Stimulated activated CD8-positive, alpha-beta memory T cell treated with anti-CD3 and anti-CD28 coated beads, Interleukin-15, amount 100 ng/mL, for 48 hours (primary cell): ENCODE measurements at regions not wholly inside any gene's neighbourhood (a gene's known extent, or its start where the extent isn't known, plus 50 kb on each side); places are given as distances from the start of the nearest gene placed in this dataset.

Experiments
- DNase-seq, 2 donors: peaks; one replicate each; pipeline ENCODE4 v3.0.0-alpha.2; 2020; ENCODE audit warnings: low read depth in 2 of 2

DNA sequence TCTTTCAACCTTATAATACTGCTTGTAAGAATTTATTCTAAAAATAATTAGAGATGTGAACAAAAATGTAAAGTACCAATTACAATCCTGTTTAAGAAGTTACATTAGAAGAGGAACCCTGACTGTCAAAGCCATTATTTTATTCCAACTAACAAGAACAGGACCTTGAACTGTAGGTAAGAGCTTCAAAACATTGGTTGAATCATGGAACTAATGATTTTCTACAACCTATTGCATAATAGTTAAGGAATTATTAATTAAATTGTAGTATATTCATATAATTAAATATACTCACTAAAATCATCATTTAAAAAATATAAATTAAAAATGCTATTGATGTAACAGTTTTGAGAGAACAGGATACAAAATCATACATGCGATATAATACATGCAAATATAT lies 649.4 kb upstream of the KIRREL3 start:
- DNase-seq: no peak

DNA sequence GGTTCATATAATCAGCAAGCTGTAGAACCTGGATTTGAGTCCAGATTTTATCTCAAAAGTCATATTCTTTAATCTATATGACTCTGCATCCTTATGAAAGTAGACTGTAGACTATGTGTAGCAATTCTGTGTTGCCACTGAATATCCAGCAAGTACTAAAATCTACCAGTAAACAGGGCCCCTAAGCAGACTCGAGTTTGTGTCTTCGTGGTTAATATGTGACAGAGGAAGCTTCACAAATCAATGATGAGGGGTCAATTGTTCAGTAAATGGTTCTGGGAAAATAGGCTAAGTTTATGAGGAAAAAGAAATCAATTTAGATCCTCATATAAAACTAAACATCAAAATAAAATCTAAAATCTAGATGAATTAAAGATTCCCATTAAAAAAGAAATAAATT lies 648.5 kb upstream of the KIRREL3 start:
- DNase-seq: no peak

DNA sequence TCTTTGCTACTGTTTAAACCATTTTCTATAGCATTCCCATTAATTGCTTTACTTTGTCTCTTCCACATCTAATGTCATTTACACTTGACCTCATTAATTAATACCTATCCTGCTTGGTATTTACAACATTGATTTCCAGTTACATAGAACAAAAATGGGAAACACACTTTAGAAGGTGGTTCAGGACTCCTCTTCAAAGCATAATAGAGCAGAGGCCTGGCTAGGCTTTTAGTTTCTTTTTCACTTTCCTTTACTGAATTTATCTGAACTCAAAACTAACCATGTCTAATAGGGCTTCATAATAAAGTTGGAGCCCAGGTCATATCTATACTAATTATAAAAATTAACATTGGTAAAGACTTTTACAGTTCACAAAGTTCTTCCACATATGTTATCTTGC lies 648.0 kb upstream of the KIRREL3 start:
- DNase-seq: no peak

DNA sequence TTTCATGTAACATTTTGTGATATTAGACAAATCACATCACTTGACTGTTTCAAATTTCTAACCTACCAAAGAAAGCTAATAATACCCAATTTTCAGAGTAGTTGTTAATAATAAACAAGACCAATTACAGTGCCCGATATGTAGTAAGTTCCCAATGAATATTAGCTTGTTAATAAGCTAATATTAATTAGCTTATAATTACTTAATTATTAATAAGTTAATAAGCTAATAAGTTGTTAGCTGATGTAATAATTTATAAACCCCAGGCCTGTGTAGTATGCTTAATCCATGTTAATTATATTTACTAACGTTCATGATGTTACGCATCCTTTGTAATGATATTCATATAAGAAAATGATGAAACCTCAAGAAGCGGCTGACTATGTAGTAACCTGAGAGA lies 643.8 kb upstream of the KIRREL3 start:
- no peak for DNase-seq

DNA sequence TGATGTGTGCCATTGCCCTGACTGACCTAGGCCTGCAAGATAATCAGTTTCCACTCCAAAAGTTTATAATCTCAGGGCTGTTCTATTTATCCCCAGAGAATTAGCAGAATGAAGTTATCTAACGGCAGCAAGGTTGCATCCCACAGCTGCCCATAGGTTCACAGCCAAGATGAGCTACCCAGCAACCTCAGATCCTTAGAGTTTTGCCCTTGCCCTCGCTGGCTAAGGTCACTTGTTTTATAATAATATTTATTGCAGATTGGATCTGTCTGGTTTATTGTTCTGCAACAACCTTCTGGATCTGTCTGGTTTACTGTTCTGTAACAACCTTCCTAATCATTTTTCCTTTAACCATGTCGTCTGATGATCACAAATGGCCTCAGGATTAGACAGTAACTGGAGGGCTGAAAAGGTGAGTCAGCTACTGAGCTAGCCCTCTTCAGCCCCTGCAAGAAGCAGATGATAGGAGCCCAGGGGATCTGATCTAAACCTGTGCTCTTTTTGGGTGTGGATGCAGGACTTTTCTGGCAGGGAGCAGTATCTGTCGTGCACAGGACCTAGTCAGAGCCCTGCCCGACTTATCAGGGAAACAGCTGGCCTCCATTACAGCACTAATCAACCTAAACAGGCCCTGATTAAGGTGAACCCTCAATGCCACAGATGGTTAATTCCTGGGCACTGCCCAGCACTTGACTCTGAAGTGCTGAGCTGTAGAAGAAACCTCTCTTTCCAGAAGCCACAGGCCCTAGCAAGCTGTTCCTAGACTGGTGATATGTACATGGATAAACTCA lies 642.9 kb upstream of the KIRREL3 start:
- no peak for DNase-seq

DNA sequence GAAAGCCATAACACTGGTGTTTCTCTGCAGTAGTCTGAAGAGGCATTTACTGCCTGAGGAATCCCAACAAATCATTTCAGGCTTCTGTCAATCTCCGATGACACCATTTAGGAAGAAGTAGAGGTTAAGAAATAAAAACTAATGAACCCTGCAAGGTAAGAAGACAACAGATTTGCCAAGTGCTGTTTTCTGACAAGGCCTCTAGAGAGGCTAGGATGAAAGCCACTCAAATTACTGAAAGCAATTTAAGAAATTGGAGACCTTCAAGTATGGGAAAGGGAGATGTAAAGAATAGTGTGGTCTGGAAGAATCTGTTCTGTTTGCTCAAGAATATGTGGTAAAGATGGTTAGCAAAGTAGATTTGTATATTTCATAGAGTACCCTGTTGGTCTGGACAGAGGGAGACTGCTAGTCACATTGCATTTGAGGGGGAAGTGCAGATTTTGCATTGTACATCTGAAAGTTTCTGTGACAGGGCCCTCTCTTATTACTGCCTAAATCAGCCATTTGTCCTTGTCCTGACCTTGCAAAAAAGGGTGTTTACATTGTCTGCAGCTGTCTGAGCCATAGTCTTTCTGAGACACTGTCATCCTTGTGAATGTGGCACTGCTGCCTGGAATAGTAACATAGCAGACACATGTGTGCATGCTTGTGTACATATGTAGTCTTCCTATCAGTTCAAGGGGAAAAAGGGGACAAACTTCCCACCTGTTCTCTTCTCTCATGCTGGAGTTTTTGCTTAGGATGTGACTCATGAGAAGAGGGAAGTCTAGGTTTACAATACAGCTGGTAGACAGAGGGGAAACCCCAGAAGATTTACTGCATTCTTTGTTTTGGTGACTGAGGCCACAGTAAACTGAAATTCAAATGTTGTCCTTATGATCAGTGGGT lies 640.2 kb upstream of the KIRREL3 start:
- no peak for DNase-seq

DNA sequence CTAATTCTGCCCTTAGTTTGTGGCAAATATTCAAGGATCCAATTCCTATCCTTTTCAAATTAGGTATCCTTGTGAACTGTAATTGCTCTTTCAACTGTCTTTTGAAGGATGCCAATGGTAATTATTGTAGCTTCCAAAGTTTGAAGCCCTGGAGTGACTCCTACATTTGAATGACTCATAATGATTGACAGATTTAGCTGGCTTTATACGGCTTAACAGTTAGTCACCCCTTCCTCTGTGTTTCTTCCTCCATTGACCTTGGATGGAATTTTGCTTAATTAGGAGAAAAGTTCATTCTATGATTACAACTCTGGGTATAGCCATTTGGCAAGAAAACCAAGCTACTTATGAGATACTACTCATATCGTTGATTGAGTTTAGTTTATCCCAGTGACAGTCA lies 639.3 kb upstream of the KIRREL3 start:
- DNase-seq: no peak

DNA sequence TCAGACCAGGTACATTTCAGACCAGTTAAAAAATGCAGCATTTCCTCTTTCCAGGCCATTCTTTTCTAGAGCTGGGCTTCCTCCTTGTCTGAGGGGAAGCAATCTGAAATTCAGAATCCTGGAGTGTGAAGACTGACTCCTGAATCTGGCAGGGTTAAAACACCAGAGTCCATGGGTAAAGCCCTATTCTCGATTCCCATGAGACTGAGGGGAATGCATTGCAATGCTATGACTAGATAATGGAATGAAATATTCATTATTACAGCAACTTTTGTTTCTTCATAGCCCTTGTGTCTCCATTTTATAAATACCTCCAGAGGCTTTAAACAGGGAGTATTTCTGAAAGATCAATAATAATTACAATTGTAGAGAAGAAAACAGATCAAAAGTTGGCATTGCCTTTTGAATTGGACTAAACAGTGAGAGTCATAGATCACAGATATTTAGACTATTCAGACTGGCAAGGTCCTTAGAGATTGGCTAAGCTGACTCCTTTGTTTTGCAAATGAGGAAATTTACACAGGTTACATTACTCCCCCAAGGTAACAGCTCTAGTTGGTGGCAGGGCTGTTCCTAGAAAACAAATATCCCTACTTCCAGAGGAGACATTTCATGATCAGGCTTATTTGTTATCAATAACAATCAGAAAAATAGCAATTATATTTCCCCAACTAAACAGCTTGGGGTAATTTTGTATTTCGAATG lies 632.6 kb upstream of the KIRREL3 start:
- DNase-seq: no peak

DNA sequence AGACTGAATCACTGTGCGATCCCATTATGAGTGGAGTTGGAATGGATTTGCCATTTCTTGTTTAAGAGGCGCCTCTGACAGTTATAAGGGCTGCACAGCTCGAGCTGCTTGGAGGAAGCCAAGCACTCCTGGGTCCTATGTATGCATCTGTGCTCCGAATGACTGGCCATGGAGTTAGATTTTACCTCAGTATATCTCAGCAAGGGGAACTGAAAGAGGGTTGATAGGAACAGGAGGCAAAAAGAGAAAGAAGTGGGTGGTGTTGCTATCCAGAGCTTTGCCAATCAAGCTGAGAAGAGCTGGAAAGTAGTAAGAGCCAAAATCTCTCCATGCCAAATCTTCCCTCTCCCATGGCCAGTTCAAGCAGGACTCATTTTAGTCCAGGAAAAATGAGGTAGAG lies 632.0 kb upstream of the KIRREL3 start:
- DNase-seq: no peak

DNA sequence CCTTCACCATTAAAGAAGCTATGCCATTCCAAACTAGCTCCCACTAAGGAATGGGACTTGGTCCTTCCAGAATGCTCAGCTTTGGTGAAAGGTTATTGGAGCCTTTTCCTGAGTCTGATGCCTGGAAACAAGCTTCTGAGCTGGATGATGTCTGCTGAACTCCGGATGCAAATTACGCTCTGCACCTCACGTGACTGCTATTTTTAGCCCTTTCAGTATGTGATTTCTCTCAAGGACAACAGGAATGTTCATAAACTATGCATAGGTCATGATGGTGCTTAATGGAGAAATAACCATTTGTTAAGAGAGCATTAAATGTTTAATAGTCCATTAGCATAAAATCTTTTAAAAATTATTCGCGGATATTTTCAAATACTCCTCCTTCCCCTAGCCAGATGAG lies 631.4 kb upstream of the KIRREL3 start:
- DNase-seq: no peak

DNA sequence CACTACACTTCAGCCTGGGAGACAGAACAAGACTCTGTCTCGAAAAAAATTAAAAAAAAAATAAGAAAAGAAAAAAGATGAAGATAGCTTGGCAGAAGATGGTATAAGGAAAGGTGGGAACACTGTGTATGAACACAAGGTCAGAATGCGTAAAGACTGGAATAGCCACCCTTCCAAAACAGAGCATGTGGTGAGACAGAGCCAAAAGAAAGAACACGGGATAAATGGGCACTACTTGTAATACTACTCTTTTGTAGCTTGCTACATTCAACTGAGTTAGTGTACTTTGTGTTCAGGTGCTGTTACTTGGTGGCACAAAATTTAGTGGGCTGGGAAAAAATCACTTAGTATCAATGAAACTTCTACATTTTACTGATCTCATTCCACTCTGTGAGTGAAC lies 628.6 kb upstream of the KIRREL3 start:
- no peak for DNase-seq

DNA sequence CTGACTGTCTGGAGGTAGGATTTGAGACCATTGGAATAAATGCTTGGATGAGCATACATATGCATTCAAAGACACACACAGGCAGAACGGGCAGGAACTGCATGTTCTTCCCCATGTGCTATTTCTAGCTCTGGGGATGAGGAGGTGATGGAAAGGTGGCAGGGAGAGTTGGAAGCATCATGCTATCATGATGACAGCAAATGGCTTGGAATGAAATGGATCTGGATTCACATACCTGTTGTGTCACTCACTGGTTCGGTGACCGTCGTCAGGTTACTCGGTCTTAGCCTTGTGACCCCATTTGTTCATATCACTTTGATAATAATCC lies 627.9 kb upstream of the KIRREL3 start:
- no peak for DNase-seq

DNA sequence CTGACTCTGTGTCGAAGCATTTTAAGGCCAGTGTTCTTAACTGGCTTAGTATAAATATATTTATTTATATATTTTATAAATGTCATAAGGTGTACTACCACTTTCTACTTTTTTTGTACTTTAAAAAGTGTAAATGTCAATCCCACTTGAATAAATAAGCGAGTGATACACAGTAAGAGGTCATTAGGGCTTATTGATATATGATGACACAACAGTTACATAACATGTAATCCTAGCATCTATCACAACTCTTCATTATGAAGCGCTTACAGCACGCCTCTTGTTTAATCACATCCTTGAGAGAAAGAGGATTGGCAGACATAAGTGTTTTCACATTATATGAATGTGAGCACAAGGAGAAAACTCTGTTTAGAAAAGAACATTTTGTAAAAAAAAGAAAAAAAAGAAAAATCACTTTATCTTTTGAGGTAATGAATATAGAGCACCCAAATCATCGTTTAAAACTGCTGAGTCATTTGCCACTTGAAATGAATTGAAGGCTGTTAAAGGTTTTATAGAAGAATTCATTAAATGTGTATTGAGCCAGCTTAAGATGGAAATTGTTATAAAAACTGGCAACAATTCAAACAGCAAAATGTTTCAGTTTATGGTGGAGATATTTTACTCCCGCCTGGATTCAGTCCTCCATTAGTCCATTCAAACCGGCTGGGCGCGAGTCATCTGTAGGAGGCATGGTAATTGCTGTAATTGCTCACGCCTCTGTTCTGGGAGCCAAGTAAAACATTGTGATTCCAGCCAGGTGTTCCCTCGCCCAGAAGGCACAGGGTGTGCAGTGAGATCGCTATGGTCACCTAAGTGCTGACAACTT lies 627.3 kb upstream of the KIRREL3 start:
- DNase-seq: no peak

DNA sequence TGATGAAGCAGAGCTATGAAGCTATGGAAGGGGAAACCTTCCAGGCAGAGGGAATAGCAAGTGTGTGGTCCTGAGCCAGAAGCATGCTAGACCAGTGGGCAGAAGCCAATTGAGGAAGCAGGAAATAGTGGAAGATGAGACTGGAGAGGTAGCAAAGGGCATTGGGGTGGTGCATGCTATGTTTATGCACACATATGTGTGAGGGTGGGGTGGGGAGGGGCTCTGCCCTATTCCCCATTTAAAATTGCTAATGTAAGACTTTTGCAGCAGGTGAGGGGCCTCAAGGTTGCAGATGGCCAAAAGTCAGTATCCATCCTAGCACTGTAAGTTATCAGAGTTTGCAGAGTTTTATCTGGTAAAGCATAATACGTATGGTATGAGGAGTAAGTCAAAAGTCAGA lies 626.6 kb upstream of the KIRREL3 start:
- no peak for DNase-seq

DNA sequence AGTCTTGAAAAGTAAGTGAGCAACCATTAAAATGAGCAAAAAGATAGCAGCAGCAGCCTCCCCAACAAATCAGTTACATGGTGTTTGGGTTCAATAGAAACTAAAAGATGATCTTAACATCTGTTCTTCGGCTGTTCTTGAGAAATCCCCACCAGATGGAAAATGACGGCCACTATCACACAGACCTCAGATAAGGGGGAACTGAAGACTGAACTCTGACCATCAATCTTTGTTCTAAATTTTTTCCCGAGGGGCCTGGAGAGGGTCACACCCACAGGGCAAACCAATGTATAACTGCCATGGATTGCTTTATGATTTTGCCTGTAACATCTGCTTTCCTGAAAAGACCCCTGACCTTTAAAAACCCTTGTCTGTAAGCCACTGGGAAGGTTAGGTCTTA lies 624.8 kb upstream of the KIRREL3 start:
- no peak for DNase-seq

DNA sequence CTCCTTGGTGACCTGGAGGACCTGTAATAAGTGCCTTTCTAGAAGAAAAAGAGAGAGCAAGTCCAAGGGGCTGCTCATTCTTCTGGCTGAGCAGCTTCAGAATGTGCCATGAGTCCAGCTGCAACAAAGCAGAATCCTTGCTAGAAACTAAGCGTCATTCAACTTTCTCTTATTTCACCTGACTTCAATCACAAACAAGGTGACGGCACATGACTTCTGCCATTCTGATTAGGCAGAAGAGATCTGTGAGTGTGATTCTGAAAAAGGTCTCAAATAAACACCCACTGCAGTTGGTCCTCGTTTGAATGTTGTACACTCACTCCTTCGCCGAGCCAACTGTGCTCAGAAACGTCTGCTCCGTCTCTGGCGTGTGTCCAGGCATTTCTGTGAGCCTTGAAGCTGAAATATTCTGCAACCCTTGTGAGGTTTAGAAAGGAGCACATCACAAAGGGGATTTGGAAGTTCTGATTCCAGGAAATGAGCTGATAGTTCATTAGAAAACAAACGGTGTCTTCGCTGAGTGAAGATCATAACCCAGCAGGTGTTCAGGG lies 623.8 kb upstream of the KIRREL3 start:
- no peak for DNase-seq

DNA sequence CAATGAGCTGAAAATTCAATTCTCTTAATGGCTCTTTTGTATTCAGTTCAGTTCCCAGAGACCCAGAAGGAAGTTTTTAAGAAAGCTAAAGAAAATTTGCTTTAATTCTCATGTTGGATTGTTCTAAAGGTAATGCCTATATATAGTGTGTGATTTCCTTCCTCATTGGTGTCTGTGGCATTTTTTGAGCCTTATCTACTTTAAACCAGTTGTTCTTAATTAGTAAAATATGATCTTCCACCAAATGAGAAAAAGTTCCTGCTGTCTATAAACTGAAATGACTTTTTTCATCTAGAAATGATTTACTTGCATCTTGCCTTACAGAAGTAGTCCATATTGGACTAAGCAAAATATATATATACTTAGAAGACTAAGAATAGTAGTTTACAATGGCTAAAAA lies 622.1 kb upstream of the KIRREL3 start:
- no peak for DNase-seq

DNA sequence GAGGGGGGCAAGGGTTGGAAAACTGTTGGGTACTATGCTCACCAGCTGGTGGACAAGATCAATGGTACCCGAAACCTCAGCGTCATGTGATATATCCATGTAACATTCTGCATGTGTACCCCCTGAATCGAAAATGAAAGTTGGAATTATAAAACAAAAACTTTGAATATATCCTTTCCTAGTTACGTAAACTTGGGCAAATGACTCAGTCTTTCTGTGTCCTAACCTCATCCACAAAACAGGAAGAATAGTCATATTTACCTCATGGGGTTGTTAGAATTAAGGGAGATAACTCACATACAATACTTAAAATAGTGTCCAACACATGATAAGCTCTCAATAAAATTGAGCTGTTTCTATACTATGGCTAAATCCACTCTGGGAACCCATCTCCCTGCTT lies 620.1 kb upstream of the KIRREL3 start:
- no peak for DNase-seq

DNA sequence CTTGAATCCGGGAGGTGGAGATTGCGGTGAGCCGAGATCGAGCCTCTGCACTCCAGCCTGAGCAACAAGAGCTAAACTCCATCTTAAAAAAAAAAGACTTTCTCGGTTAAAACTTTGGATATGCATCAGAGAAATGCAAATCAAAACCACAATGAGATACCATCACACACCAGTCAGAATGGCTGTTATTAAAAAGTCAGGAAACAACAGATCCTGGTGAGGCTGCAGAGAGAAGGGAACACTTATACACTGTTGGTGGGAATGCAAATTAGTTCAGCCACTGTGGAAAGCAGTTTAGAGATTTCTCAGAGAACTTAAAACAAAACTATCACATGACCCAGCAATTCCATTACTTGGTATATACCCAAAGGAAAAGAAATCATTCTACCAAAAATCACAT lies 619.4 kb upstream of the KIRREL3 start:
- DNase-seq: no peak

DNA sequence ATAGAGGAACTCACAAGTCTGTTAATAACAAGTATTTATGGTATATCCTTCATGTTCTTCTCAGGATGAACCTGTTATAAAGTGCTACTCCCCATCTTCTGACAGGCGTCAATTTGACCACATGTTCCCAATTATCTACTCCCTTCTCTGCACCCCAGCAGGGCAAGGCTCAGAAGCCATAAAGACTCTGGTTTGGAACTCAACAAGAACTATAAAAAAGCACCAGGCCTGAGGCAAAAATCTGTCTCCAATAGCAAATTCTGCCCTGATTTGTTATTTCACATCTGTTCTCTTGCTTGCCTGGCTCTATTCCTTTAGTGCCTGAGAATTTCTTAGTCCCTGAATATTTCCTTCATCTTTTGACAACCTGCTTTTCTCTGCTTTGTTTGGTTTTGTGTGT lies 618.2 kb upstream of the KIRREL3 start:
- no peak for DNase-seq

DNA sequence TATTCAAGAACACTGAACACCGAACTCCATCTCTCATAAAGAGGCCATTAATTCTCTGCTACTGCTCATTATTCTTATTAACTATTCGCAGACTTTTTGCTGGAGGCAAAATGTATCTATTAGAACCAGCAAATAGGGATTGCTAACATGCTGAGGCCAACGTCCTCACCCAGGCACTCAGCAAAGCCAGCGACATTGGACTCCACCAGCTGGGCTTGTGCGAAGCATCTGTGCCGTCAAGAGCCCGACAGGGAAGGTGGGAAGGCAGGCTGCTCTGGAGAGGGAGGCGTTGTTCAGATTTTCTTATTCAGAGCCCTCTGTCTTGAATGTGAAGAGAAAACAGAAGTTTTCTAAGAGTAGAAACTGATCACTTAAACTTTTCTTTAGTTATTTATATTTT lies 615.6 kb upstream of the KIRREL3 start:
- no peak for DNase-seq

DNA sequence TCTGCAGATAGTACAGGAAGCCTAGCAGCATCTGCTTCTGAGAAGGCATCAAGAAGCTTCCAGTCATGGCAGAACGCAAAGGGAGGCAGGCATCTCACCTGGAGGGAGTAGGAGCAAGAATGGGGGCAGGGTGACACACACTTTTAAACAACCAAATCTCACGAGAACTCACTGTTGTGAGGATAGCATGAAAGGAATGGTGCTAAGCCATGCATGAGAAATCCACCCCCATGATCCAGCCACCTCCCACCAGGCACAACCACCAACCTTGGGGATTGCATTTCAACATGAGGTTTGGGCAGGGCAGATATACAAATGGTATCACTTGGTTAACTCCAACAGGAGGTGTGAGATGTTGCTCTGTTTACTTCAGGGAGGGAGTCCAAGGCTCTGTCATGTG lies 612.0 kb upstream of the KIRREL3 start:
- DNase-seq: no peak
